ENCODE measurements at regions not wholly inside any gene's neighbourhood (a gene's known extent, or its start where the extent isn't known, plus 50 kb on each side); places are given as distances from the start of the nearest gene placed in this dataset.
"Not testable (repeated sequence)": the region's sequence is repeated elsewhere in the genome, so short reads cannot be mapped to it uniquely, and the experiment has no call there.

DNA sequence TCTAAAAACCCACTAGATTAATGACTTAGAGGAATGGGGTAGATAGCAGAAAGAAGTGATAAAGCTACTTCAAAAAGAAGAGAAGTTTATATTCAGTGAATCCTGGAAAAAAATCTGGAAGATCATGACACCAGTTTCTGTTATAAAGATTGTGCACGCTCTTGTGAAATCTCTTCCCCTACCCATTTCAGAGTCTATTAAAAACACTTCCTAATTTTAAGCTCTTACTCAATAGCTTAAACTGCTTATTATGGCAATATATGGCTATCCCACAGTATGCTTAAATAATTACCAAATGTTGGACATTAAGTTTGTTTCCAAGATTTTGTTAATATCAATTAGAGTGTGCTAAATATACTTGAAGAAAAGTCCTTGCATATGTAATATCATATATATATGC is 585.3 kb upstream of the MAN1A1 start:
- Histone ChIP-seq H3K27ac (ENCODE audit: low read length) (no peak overlapping the region), H3K9ac (ENCODE audit: low read length) (no peak overlapping the region), H2AFZ (ENCODE audit: low read depth, low read length) (no peak overlapping the region), H3K4me2 (ENCODE audit: low read length) (no peak overlapping the region), H3K9me2 (ENCODE audit: insufficient read depth, low read length) (no peaks in the 10 kb centered on the region), H3K27me3 (ENCODE audit: insufficient read depth, low read depth, low read length) (no peaks in the 10 kb centered on the region), H3F3A (ENCODE audit: insufficient read depth, low read length, poor library complexity, severe bottlenecking) (no peaks in the 10 kb centered on the region), H3K36me3 (ENCODE audit: insufficient read depth, low read length) (no peaks in the 10 kb centered on the region), H4K20me1 (ENCODE audit: insufficient read depth) (no peaks in the 10 kb centered on the region), H3K9me3 (ENCODE audit: low read length) (no peaks in the 10 kb centered on the region), H3K4me3 (ENCODE audit: low read length) (no peak overlapping the region), H3K79me2 (replicated peaks; ENCODE audit: insufficient read depth, low read length) (no peaks in the 10 kb centered on the region)
- TF ChIP-seq MXI1 (conservative IDR thresholded peaks at IDR 0.05; ENCODE audit: poor library complexity, severe bottlenecking) (no peak), TAF1 (IDR thresholded peaks at IDR 0.05; ENCODE audit: low read depth) (no peak), EZH2 (IDR thresholded peaks at IDR 0.05; ENCODE audit: borderline replicate concordance, insufficient read depth, low read length, poor library complexity, severe bottlenecking) (no peak), SMC3 (conservative IDR thresholded peaks at IDR 0.05; ENCODE audit: poor library complexity) (no peak), EP300 (conservative IDR thresholded peaks at IDR 0.05; ENCODE audit: poor library complexity, severe bottlenecking) (no peak), POLR2AphosphoS5 (IDR thresholded peaks at IDR 0.05) (no peak), RAD21 (conservative IDR thresholded peaks at IDR 0.05) (no peak), REST (IDR thresholded peaks at IDR 0.05; ENCODE audit: borderline replicate concordance) (no peak)
- TF ChIP-seq, protein P1, sequence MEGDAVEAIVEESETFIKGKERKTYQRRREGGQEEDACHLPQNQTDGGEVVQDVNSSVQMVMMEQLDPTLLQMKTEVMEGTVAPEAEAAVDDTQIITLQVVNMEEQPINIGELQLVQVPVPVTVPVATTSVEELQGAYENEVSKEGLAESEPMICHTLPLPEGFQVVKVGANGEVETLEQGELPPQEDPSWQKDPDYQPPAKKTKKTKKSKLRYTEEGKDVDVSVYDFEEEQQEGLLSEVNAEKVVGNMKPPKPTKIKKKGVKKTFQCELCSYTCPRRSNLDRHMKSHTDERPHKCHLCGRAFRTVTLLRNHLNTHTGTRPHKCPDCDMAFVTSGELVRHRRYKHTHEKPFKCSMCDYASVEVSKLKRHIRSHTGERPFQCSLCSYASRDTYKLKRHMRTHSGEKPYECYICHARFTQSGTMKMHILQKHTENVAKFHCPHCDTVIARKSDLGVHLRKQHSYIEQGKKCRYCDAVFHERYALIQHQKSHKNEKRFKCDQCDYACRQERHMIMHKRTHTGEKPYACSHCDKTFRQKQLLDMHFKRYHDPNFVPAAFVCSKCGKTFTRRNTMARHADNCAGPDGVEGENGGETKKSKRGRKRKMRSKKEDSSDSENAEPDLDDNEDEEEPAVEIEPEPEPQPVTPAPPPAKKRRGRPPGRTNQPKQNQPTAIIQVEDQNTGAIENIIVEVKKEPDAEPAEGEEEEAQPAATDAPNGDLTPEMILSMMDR (IDR thresholded peaks at IDR 0.05; ENCODE audit: poor library complexity, severe bottlenecking) = no peak

GRCh38 chr6:119929121-119929520 is 579.6 kb upstream of the MAN1A1 start:
- Histone ChIP-seq H3K27me3 (ENCODE audit: insufficient read depth, low read depth, low read length) (no peaks in the 10 kb centered on the region), H3K9me2 (ENCODE audit: insufficient read depth, low read length) (no peaks in the 10 kb centered on the region), H3F3A (ENCODE audit: insufficient read depth, low read length, poor library complexity, severe bottlenecking) (no peaks in the 10 kb centered on the region), H3K4me2 (ENCODE audit: low read length) (no peak overlapping the region), H3K79me2 (replicated peaks; ENCODE audit: insufficient read depth, low read length) (no peaks in the 10 kb centered on the region), H3K4me3 (ENCODE audit: low read length) (no peak overlapping the region), H3K36me3 (ENCODE audit: insufficient read depth, low read length) (no peaks in the 10 kb centered on the region), H3K9me3 (ENCODE audit: low read length) (no peaks in the 10 kb centered on the region), H4K20me1 (ENCODE audit: insufficient read depth) (no peaks in the 10 kb centered on the region), H2AFZ (ENCODE audit: low read depth, low read length) (no peak overlapping the region), H3K9ac (ENCODE audit: low read length) (no peak overlapping the region), H3K27ac (ENCODE audit: low read length) (no peak overlapping the region)
- no peak for TF ChIP-seq REST (IDR thresholded peaks at IDR 0.05; ENCODE audit: borderline replicate concordance)
- TF ChIP-seq RAD21 (conservative IDR thresholded peaks at IDR 0.05) = no peak
- TF ChIP-seq POLR2AphosphoS5 (IDR thresholded peaks at IDR 0.05) = no peak
- no peak for TF ChIP-seq SMC3 (conservative IDR thresholded peaks at IDR 0.05; ENCODE audit: poor library complexity)
- TF ChIP-seq MXI1 (conservative IDR thresholded peaks at IDR 0.05; ENCODE audit: poor library complexity, severe bottlenecking) = no peak
- TF ChIP-seq, protein P1 (IDR thresholded peaks at IDR 0.05; ENCODE audit: poor library complexity, severe bottlenecking) = no peak
- no peak for TF ChIP-seq EP300 (conservative IDR thresholded peaks at IDR 0.05; ENCODE audit: poor library complexity, severe bottlenecking)
- no peak for TF ChIP-seq TAF1 (IDR thresholded peaks at IDR 0.05; ENCODE audit: low read depth)
- no peak for TF ChIP-seq EZH2 (IDR thresholded peaks at IDR 0.05; ENCODE audit: borderline replicate concordance, insufficient read depth, low read length, poor library complexity, severe bottlenecking)

DNA sequence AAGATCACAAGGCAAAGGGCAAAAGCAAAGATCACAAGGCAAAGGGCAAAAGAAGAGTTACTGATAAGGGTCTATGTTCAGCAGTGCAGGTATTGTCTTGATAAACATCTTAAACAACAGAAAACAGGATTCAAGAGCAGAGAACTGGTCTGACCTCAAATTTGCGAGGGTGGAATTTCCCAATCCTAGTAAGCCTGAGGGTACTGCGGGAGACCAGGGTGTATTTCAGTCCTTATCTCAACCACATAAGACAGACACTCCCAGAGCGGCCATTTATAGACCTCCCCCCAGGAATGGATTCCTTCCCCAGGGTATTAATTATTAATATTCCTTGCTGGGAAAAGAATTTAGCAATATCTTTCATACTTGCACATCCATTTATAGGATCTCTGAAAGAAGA is 575.3 kb upstream of the MAN1A1 start:
- not testable (repeated sequence) for H3K4me3 ChIP-seq (ENCODE audit: low read length)

More for the DNA sequence above, 575.3 kb upstream of the MAN1A1 start:
- H4K20me1 ChIP-seq (ENCODE audit: insufficient read depth); H3K9me2 ChIP-seq (ENCODE audit: insufficient read depth, low read length); H3K9ac ChIP-seq (ENCODE audit: low read length); H3K4me2 ChIP-seq (ENCODE audit: low read length); H3F3A ChIP-seq (ENCODE audit: insufficient read depth, low read length, poor library complexity, severe bottlenecking); H3K9me3 ChIP-seq (ENCODE audit: low read length); H3K27ac ChIP-seq (ENCODE audit: low read length); H3K79me2 ChIP-seq (replicated peaks; ENCODE audit: insufficient read depth, low read length); H3K27me3 ChIP-seq (ENCODE audit: insufficient read depth, low read depth, low read length); H3K36me3 ChIP-seq (ENCODE audit: insufficient read depth, low read length); H2AFZ ChIP-seq (ENCODE audit: low read depth, low read length): not testable (repeated sequence)

Data from neural cell (in vitro differentiated cells).